Endodermal cell (in vitro differentiated cells): ENCODE measurements at regions not wholly inside any gene's neighbourhood (a gene's known extent, or its start where the extent isn't known, plus 50 kb on each side); places are given as distances from the start of the nearest gene placed in this dataset.

Experiments
- DNase-seq: peaks from one replicate; pipeline ENCODE4 v3.0.0-alpha.2; 2017
- H3K27ac ChIP-seq: 2 replicates; pipeline ENCODE4 v1.5.1; 2013; ENCODE audit warnings: mild to moderate bottlenecking, low read depth, low read length, moderate library complexity
- H3K27me3 ChIP-seq: 2 replicates; pipeline ENCODE4 v1.6.1; 2013; ENCODE audit warnings: mild to moderate bottlenecking, low read length, moderate library complexity; ENCODE audit not compliant: insufficient read depth, control insufficient read depth, poor library complexity, severe bottlenecking
- H3K36me3 ChIP-seq: 2 replicates; pipeline ENCODE4 v1.7.0; 2013; ENCODE audit warnings: mild to moderate bottlenecking, low read length, moderate library complexity; ENCODE audit not compliant: control insufficient read depth, insufficient read depth
- H3K4me1 ChIP-seq: one replicate; pipeline ENCODE4 v1.7.0; 2013; ENCODE audit warnings: low read length; ENCODE audit not compliant: control insufficient read depth, insufficient read depth
- H3K4me3 ChIP-seq: 2 replicates; pipeline ENCODE4 v1.5.1; 2013; ENCODE audit warnings: mild to moderate bottlenecking, low read length, moderate library complexity
- H3K9ac ChIP-seq: 2 replicates; pipeline ENCODE4 v1.6.1; 2013; ENCODE audit warnings: mild to moderate bottlenecking, low read length, moderate library complexity; ENCODE audit not compliant: poor library complexity, severe bottlenecking; ENCODE audit errors: extremely low read depth
- H3K9me3 ChIP-seq: 2 replicates; pipeline ENCODE4 v1.6.1; 2013; ENCODE audit warnings: mild to moderate bottlenecking, low read length, moderate library complexity; ENCODE audit not compliant: control insufficient read depth
- H3K27ac Mint-ChIP-seq: 2 replicates; pipeline ENCODE4 v1.8.0; 2020; ENCODE audit warnings: mixed read lengths
- H3K27me3 Mint-ChIP-seq: 2 replicates; pipeline ENCODE4 v1.8.0; 2021; ENCODE audit warnings: mild to moderate bottlenecking, mixed read lengths; ENCODE audit not compliant: insufficient read depth
- H3K36me3 Mint-ChIP-seq: 2 replicates; pipeline ENCODE4 v1.8.0; 2020; ENCODE audit warnings: low read depth, mixed read lengths
- H3K4me1 Mint-ChIP-seq: 2 replicates; pipeline ENCODE4 v1.8.0; 2020; ENCODE audit warnings: mixed read lengths
- H3K4me3 Mint-ChIP-seq: 2 replicates; pipeline ENCODE4 v1.8.0; 2020; ENCODE audit warnings: mild to moderate bottlenecking, moderate library complexity, mixed read lengths
- H3K9me3 Mint-ChIP-seq: 2 replicates; pipeline ENCODE4 v1.8.0; 2020; ENCODE audit warnings: mild to moderate bottlenecking, mixed read lengths
- CTCF ChIP-seq: fragments of 200-600 bp; sonication (generic); conservative IDR thresholded peaks from 2 replicates; pipeline ENCODE4 v1.5.0; 2021; ENCODE audit warnings: antibody characterized with exemption, mild to moderate bottlenecking
- WGBS, 2 experiments: methylation state at CpG; one replicate each; pipeline versions ENCODE4 v1.1.5 to v1.1.7; 2013; ENCODE audit warnings: missing lambda C conversion rate in 2 of 2, mixed read lengths in 1 of 2; ENCODE audit not compliant: insufficient coverage in 1 of 2, insufficient read length in 1 of 2; 5-methylcytosine and 5-hydroxymethylcytosine counted together

DNA sequence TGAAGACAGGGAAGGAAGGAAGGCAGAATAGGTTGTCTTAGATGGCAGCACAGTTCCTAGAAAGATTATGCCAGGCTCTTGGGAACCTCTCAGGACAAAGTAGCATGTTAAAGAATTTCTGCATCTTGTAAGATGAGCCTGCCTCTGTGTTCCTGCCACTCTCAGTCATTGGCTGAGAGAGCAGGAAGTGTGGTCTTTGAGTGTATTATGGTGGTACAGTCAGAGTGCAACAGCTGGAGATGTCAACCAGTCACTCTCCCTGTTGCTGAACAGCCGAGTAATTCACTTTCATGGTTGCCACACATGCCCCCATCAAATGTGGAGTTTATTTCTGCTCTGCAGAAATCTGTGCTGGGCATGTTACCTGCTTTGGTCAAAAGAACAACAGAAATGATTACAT is 659.6 kb upstream of the RIOK2 start:
- TF ChIP-seq CTCF: no peak
- no peak overlapping the region for H3K27ac ChIP-seq
- no peaks in the 10 kb centered on the region for H3K27me3 ChIP-seq
- no peaks in the 10 kb centered on the region for H3K9me3 Mint-ChIP-seq
- H3K36me3 ChIP-seq: no peaks in the 10 kb centered on the region
- H3K4me3 Mint-ChIP-seq: no peak overlapping the region
- no peak overlapping the region for H3K4me3 ChIP-seq
- no peak overlapping the region for H3K27ac Mint-ChIP-seq
- H3K9ac ChIP-seq: no peak overlapping the region
- H3K4me1 ChIP-seq: peaks cover 4% of the 10 kb centered on the region
- no peaks in the 10 kb centered on the region for H3K36me3 Mint-ChIP-seq
- WGBS, 2 experiments: 80 to 100% methylated on average over 1 of the region's 1 CpG
- no peaks in the 10 kb centered on the region for H3K27me3 Mint-ChIP-seq
- peaks cover 6% of the 10 kb centered on the region for H3K4me1 Mint-ChIP-seq
- H3K9me3 ChIP-seq: no peaks in the 10 kb centered on the region
- no peak for DNase-seq

- Mint-ChIP-seq H3K27ac (no peak overlapping the region), H3K27me3 (no peaks in the 10 kb centered on the region), H3K4me1 (peaks cover 6% of the 10 kb centered on the region), H3K4me3 (no peak overlapping the region), H3K36me3 (no peaks in the 10 kb centered on the region), H3K9me3 (no peaks in the 10 kb centered on the region)
- Histone ChIP-seq H3K9ac (no peak overlapping the region), H3K9me3 (no peaks in the 10 kb centered on the region), H3K27ac (no peak overlapping the region), H3K4me1 (peaks cover 4% of the 10 kb centered on the region), H3K27me3 (no peaks in the 10 kb centered on the region), H3K36me3 (no peaks in the 10 kb centered on the region), H3K4me3 (no peak overlapping the region)
- whole genome bisulfite sequencing, 2 experiments: 72 to 81% methylated on average over 4 of the region's 4 CpGs
- peak; percentile 80 for DNase-seq
- peak; percentile 64 for TF ChIP-seq CTCF
Observed at GRCh38 chr5:97844797-97845196, 661.8 kb upstream of the RIOK2 start.

GRCh38 chr5:97846643-97847042 is 663.6 kb upstream of the RIOK2 start:
- no peaks in the 10 kb centered on the region for H3K27me3 Mint-ChIP-seq

More at GRCh38 chr5:97846643-97847042, 663.6 kb upstream of the RIOK2 start:
- Histone ChIP-seq H3K4me3 (no peak overlapping the region), H3K27me3 (no peaks in the 10 kb centered on the region), H3K36me3 (no peaks in the 10 kb centered on the region), H3K4me1 (peaks cover 4% of the 10 kb centered on the region), H3K9ac (no peak overlapping the region), H3K27ac (no peak overlapping the region), H3K9me3 (no peaks in the 10 kb centered on the region)
- Mint-ChIP-seq H3K4me1 (peaks cover 6% of the 10 kb centered on the region), H3K36me3 (no peaks in the 10 kb centered on the region), H3K4me3 (no peak overlapping the region), H3K9me3 (no peaks in the 10 kb centered on the region), H3K27ac (no peak overlapping the region)
- TF ChIP-seq CTCF: no peak
- DNase-seq: no peak
